Psoas muscle (tissue), 7 donors: ENCODE measurements at regions not wholly inside any gene's neighbourhood (a gene's known extent, or its start where the extent isn't known, plus 50 kb on each side); places are given as distances from the start of the nearest gene placed in this dataset.

Experiments used
- ATAC-seq, 4 donors: fragments of 200-7000 bp; cut with Tn5 transposase; one replicate each; pipeline ENCODE4 v1.9.1; 2020; ENCODE audit warnings: moderate library complexity in 3 of 4, mild to moderate bottlenecking in 2 of 4
- DNase-seq, 2 donors: peaks; one replicate each; pipeline ENCODE4 v3.0.0-alpha.2; 2020
- H3K27ac ChIP-seq: fragments of 200-600 bp; one replicate; pipeline ENCODE4 v1.8.0; 2022
- H3K27me3 ChIP-seq, 3 donors: fragments of 200-600 bp in 1 of 3; one replicate each; pipeline versions ENCODE4 v1.6.1 to v1.8.0; 2013 to 2022; ENCODE audit warnings: low read length in 2 of 3, mild to moderate bottlenecking in 2 of 3, moderate library complexity in 1 of 3; ENCODE audit not compliant: insufficient read depth in 3 of 3
- H3K36me3 ChIP-seq, 2 donors: fragments of 200-600 bp in 1 of 2; one replicate each; pipeline versions ENCODE4 v1.6.1 to v1.8.0; 2013 to 2022; ENCODE audit warnings: low read depth in 1 of 2, mild to moderate bottlenecking in 1 of 2, moderate library complexity in 1 of 2; ENCODE audit not compliant: insufficient read depth in 1 of 2
- H3K4me1 ChIP-seq: fragments of 200-600 bp; one replicate; pipeline ENCODE4 v1.8.0; 2022
- H3K4me3 ChIP-seq: fragments of 200-600 bp; one replicate; pipeline ENCODE4 v1.8.0; 2022; ENCODE audit warnings: mild to moderate bottlenecking
- H3K9me3 ChIP-seq: fragments of 200-600 bp; one replicate; pipeline ENCODE4 v1.8.0; 2022
- WGBS, 3 donors: extraction: QIAGEN DNeasy Blood & Tissue Kit; methylation state at CpG; one replicate each; pipeline versions ENCODE4 v1.1.6 to v1.1.7; 2013; 5-methylcytosine and 5-hydroxymethylcytosine counted together
- intact Hi-C, 2 donors: fragments of 100-400 bp; cut with DNase I; formaldehyde crosslinking; loops; one replicate each; pipeline versions ENCODE4 v1.11.0 to v1.14.2; 2022
- TF ChIP-seq, protein P1 (sequence below): fragments of 200-600 bp; IDR thresholded peaks from one replicate; pipeline ENCODE4 v1.8.0; 2022; ENCODE audit warnings: antibody characterized with exemption
- donor health status: healthy with polysubstance abuse.
- donor health status: DM: no; HTN: no; CAD: no; lungs with moderate emphysema.
- donor health status: Bipolar disorder and iron deficiency.
- donor health status: healthy.
- donor health status: DM: yes; HTN: yes; CAD: no.
- donor health status: DM: no; HTN: no; CAD: no.
- donor health status: DM: yes; HTN: yes; CAD: no.

DNA sequence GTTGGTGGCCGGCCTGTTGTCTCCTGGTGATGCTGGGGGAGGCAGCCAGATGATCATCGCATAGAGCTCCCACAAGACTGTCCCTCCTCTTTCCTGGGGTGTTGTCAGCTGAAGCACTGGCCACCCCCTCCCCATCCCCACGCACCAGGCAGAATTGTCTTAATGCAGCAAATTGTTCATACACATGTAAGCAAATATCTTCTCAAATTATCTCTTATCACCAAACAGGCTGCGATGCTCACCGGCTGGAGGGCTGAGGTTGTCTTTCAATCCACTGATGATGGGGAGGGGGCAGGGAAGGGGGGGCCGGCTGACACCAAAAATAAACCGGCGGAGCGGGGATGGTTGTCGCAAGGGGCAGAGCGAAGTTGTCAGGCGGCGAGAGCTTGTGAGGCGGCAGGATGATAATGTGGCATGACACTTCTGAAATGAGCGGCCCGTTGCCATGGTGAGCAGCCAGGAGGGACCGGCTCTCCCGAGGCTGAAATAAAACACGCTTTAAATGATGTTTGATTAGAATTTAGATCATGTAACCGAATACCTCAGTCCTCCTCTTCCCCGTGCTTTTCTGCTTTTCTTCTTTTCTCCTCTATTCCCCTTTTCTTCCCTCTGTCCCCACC is 59.8 kb downstream of the MRM1 start:
- Histone ChIP-seq H3K27ac (no peak overlapping the region), H3K9me3 (no peaks in the 10 kb centered on the region), H3K27me3 (peaks cover 0 to 60% (median 16%) of the 10 kb centered on the region in 3 donors), H3K4me1 (peaks cover 3% of the 10 kb centered on the region), H3K36me3 (no peaks in the 10 kb centered on the region), H3K4me3 (no peak overlapping the region)
- DNase-seq = no peak
- ATAC-seq = no peak
- WGBS, 3 donors = 23 to 31% (median 28%) methylated on average over 21 of the region's 21 CpGs
- intact Hi-C loops = no loop called here
- TF ChIP-seq, protein P1, sequence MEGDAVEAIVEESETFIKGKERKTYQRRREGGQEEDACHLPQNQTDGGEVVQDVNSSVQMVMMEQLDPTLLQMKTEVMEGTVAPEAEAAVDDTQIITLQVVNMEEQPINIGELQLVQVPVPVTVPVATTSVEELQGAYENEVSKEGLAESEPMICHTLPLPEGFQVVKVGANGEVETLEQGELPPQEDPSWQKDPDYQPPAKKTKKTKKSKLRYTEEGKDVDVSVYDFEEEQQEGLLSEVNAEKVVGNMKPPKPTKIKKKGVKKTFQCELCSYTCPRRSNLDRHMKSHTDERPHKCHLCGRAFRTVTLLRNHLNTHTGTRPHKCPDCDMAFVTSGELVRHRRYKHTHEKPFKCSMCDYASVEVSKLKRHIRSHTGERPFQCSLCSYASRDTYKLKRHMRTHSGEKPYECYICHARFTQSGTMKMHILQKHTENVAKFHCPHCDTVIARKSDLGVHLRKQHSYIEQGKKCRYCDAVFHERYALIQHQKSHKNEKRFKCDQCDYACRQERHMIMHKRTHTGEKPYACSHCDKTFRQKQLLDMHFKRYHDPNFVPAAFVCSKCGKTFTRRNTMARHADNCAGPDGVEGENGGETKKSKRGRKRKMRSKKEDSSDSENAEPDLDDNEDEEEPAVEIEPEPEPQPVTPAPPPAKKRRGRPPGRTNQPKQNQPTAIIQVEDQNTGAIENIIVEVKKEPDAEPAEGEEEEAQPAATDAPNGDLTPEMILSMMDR = no peak

- no peak overlapping the region for H3K27ac ChIP-seq
- no peak for ATAC-seq
- whole genome bisulfite sequencing, 3 donors = 82 to 89% (median 85%) methylated on average over 9 of the region's 9 CpGs
- peaks cover 0 to 57% (median 16%) of the 10 kb centered on the region in 3 donors for H3K27me3 ChIP-seq
- DNase-seq = no peak
- H3K4me1 ChIP-seq = peaks cover 3% of the 10 kb centered on the region
- no peak overlapping the region for H3K4me3 ChIP-seq
- TF ChIP-seq, protein P1 = no peak
- no peaks in the 10 kb centered on the region for H3K36me3 ChIP-seq
- no peaks in the 10 kb centered on the region for H3K9me3 ChIP-seq
- intact Hi-C loops = no loop called here
These were observed 60.3 kb downstream of the MRM1 start for GRCh38 chr17:36661688-36662087.

DNA sequence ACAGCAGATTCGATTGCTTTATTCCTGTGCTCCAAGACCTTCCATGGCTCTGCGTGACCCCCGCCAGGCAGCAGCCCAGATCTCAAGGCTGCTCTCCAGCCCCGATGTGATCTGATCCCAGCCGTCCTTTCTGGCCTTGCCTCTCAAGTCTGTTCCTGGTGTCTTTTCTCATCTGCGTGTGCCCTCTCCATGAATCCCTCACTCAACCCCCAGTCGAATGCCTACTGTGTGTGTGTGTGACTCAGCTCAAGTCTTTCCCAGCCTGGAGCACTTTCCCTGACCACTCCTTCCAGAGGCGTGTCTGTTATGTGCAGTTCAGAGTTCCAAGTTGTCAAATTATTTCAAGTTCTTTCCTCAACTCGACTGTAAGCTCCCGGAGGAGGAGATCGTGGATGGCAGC is 64.0 kb downstream of the MRM1 start:
- DNase-seq (no peak), ATAC-seq (no peak)
- intact Hi-C loops = no loop called here
- H3K36me3 ChIP-seq = no peaks in the 10 kb centered on the region
- H3K4me1 ChIP-seq = no peaks in the 10 kb centered on the region
- H3K4me3 ChIP-seq = no peak overlapping the region
- TF ChIP-seq, protein P1 = no peak
- H3K27ac ChIP-seq = no peak overlapping the region
- H3K27me3 ChIP-seq = peaks cover 0 to 25% (median 9%) of the 10 kb centered on the region in 3 donors
- 56 to 67% (median 63%) methylated on average over 11 of the region's 11 CpGs for WGBS, 3 donors
- H3K9me3 ChIP-seq = no peaks in the 10 kb centered on the region

DNA sequence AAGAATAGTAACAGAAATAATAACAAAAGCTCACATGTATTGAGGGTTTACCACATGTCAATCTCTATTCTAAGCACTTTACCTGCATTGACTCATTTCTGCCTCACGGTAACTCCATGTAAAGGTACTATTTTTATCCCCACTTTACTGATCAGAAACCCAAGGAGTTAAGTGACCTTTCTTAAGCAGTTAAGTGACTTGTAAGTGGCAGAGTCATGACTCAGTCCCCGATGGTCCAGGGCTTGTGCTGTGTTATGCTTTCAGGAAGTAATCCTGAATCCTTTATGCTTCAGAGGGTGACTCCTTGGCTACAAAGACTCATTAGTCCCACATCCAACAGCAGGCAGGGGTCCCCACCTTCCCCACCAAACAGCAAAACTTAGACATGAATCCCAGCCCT is 66.5 kb downstream of the MRM1 start:
- WGBS, 3 donors = 44 to 63% (median 48%) methylated on average over 2 of the region's 2 CpGs
- Histone ChIP-seq H3K27ac (no peak overlapping the region), H3K27me3 (peaks cover 0 to 11% (median 9%) of the 10 kb centered on the region in 3 donors), H3K36me3 (no peaks in the 10 kb centered on the region), H3K9me3 (no peaks in the 10 kb centered on the region), H3K4me1 (no peaks in the 10 kb centered on the region), H3K4me3 (no peak overlapping the region)
- TF ChIP-seq, protein P1 = no peak
- intact Hi-C loops = no loop called here
- no peak for ATAC-seq
- DNase-seq = no peak

DNA sequence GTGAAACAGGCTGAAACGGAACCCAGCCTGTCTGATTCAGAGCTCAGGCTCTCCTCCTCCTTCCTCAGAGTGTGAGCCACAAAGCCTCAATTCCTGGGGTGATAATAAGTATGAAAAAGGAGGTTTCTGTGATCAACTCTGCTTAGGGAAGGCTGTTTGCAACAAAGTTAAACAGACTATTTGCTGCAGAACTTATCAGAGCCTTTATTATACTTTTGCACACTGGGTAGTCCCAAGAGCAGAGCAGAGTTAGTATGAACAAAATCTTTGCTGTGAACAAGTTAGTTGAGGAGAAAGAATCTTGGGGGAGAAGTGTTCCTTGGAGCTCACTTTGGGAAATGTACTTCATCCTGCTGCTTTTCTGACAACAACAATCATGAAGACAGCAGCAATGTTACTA is 67.4 kb downstream of the MRM1 start:
- Histone ChIP-seq H3K4me1 (no peaks in the 10 kb centered on the region), H3K36me3 (no peaks in the 10 kb centered on the region), H3K27me3 (peaks cover 0 to 9% (median 4%) of the 10 kb centered on the region in 3 donors), H3K9me3 (no peaks in the 10 kb centered on the region), H3K4me3 (no peak overlapping the region), H3K27ac (no peak overlapping the region)
- ATAC-seq (no peak), DNase-seq (no peak)
- intact Hi-C loops = no loop called here
- TF ChIP-seq, protein P1 = no peak
- 68 to 75% (median 74%) methylated on average over 1 of the region's 1 CpG for WGBS, 3 donors
